ENCODE measurements at regions not wholly inside any gene's neighbourhood (a gene's known extent, or its start where the extent isn't known, plus 50 kb on each side); places are given as distances from the start of the nearest gene placed in this dataset.

GRCh38 chr13:38417727-38418126 lies 68.1 kb downstream of the UFM1 start:
- TF ChIP-seq EZH2 (IDR thresholded peaks at IDR 0.05) (no peak), ZFX (IDR thresholded peaks at IDR 0.05) (no peak), POLR2A (IDR thresholded peaks at IDR 0.05; ENCODE audit: borderline replicate concordance, extremely low read depth, insufficient read depth, insufficient read length) (no peak), CTCF (IDR thresholded peaks at IDR 0.05 in 2 of 3, conservative IDR thresholded peaks at IDR 0.05 in 1 of 3; ENCODE audit: borderline replicate concordance in 1 of 3, insufficient read depth in 1 of 3, low read depth in 2 of 3, low read length in 2 of 3) (peak in 2 of 3 experiments; percentile 39; a peak in 3 of 6 replicates), POLR2AphosphoS5 (IDR thresholded peaks at IDR 0.05; ENCODE audit: low read depth, low read length) (no peak), EZH2phosphoT487 (IDR thresholded peaks at IDR 0.05; ENCODE audit: borderline replicate concordance) (no peak)

All from HCT116 (cell line).